ENCODE measurements at regions not wholly inside any gene's neighbourhood (a gene's known extent, or its start where the extent isn't known, plus 50 kb on each side); places are given as distances from the start of the nearest gene placed in this dataset.
"Not testable (repeated sequence)": the region's sequence is repeated elsewhere in the genome, so short reads cannot be mapped to it uniquely, and the experiment has no call there.

DNA sequence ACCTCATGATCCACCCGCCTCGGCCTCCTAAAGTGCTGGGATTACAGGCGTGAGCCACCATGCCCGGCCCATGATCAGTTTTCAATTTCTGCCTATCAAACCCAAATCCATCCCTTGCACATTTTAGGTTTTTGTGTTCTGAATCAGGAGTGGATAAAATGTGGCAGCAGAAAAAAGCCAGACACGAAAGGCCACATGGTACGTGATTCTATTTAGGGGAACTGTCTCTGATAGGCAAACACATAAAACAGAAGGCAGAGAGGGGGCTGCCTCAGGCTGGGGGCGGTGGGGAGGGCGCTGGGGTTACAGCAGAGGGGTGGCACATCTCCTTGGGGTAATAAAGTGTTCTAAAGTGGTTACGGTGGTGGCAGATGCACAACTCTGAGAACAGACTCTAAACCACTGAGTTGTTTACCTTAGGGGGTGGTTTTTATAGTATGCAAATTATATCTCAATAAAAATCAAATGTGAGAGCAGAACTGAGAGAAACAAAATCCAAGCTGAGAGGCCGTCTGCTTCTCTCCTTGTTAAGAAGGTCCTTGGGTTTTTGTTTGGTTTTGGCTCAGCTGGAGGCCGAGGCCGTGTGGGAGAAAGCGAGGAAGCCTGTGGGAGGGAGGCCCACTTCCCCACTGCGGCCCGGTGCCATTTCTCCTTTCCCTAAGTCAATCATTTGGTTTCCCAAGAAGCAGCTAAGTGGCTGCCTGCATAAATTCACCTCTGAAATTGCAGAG is 78.0 kb downstream of the SOWAHC start:
- DNase-seq: no peak

DNA sequence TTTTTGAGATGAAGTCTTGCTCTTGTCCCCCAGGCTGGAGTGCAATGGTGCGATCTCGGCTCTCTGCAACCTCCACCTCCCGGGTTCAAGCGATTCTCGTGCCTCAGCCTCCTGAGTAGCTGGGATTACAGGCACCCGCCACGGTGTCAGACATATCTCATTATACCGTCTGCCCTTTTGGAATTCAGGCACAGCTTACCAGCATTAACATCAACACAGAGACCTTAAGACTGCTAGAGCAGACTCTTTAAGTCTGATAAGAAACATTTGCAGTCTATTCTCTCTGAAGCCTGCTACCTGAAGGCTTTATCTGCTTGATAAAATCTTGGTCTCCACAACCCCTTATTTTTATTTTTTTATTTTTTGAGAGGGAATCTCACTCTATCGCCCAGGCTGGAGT is 78.7 kb downstream of the SOWAHC start:
- not testable (repeated sequence) for DNase-seq

DNA sequence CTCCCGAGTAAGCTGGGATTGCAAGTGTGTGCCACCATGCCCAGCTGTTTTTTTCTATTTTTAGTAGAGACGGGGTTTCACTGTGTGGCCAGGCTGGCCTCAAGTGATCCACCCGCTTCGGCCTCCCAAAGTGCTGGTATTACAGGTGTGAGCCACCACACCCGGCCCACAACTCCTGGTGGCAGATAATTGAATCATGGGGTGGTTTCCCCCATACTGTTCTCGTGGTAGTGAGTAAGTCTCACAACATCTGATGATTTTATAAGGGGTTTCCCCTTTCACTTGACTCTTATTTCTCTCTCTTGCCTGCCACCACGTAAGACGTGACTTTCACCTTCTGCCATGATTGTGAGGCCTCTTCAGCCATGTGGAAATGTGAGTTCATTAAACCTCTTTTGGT is 79.1 kb downstream of the SOWAHC start:
- not testable (repeated sequence) for DNase-seq

DNA sequence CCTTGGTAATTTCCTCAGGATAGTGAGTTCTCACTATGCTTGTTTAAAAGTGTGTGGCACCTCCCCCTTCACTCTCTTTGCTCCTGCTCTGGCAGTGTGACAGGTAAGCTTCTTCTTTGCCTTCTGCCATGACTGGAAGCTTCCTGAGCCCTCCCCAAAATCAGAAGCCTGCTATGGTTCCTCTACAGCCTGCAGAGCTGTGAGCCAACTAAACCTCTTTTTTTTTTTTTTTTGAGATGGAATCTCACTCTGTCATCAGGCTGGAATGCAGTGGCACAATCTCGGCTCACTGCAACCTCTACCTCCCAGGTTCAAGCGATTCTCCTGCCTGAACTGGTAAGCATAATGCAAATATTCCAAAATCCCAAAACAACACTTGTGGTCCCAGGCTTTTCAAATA is 80.0 kb downstream of the SOWAHC start:
- DNase-seq: no peak

DNA sequence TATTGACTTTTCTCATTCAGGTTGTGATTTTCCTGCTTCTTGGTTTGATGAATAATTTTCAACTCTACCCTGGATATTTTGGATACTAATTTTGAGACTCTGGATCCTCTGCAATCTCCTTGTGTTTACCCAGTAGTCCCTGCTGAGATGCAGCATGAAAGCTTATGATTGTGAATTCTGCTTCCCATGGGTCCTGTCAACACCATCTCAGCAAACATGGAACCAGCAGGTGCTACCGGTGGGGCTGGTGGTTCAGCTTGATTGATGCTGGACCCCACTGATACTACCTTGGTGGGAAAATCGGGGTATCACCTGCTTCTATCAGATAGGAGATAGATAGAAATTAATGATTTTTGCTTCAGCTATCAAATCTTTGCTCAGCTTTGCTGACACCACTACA is 81.1 kb downstream of the SOWAHC start:
- no peak for DNase-seq

DNA sequence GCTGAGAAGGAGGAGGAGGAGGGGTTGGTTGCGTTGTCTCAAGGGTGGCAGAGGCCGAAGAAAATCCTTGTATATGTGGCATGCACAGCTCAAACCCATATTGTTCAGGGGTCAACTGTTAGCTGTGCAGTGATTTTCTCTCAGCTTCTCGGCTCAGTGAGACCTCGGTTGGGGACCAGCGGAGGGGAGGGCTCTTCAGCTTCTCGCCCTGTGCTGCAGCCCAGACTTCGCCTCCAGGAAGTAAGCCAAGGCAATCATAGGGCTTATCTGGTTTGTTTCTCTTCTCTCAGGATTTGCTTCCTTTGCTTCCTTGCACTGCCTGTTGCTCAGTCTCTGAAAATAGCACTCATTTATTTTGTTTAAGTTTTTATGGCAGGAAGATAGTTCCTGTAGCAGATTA is 85.5 kb downstream of the SOWAHC start:
- DNase-seq: no peak

DNA sequence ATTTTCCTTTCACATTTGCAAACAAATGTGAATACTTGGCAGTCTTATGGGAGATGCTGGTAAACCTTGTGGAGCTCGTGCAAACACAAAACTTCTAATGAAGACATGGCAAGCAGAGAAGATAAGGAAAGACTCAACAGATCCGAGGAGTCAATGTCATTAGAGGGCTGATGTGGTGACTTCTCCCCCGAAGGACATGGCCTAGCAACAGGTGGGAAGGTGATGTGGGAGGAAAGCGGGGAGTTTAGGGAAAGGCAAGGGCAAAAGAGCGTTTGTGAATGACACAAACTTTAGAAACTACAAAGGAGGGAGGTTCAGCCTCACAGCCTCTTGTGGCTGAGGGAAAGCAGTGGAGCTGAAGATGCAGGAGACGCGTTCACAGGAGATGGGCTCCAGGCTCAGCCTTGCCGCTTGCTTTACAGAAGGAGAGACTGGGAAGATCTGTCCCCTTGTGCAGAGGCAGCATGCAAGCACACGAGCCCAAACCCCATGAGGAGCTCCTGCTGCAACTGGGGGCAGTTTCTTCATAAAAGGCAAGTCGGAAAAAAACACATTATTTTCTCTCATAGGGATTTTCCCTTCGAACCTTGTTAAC is 86.6 kb downstream of the SOWAHC start:
- no peak for DNase-seq

DNA sequence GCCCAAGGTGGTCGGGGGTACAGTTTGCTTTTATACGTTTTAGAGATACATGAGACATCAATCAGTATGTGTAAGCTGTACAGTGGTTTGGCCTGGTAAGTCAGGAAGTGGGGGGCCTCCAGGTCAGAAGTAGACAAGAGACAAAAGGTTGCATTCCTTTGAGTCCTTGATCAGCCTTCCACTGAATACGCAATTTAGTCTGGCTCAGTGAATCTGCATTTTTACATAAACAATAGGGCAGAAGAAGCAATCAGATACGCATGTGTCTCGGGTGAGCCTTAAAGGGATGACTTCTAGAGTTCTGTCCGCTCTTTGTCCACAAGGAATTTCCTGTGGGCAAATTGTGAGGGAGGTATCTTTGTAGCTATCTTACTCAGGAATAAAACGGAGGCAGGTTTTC is 87.2 kb downstream of the SOWAHC start:
- DNase-seq: no peak

DNA sequence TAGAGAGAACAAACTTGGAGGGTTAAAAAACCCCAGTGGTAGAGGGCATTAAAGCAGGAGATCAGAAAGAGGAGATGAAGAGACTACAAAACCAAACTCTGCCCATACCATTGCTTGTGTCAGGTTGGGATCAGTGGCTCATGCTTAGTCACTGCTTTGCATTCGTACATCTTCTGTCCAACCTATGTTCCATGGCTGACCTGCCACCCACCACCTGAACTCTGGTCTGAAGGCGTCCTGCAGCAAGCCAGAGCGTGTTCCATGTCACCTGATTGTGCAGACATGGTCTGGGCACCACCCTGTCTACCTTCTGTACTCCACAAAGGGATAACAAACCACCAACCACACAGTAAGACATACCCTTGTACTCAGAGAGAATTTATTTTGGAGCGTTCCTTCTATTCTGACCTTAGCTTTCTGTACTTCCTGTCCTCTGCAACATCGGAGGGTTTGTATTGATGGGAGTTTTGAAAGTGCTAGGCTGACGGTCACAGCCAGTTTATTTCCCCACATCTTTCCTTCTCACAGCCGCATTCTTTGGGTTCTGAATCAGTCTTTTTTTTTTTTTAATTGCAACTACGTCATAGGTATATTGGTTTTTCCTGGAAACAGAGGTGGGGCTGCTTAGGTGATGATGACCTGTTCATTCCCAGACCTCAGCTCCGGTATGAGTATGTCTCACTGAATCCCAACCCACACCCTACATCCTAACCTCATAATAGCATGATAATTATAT is 88.3 kb downstream of the SOWAHC start:
- DNase-seq: no peak

DNA sequence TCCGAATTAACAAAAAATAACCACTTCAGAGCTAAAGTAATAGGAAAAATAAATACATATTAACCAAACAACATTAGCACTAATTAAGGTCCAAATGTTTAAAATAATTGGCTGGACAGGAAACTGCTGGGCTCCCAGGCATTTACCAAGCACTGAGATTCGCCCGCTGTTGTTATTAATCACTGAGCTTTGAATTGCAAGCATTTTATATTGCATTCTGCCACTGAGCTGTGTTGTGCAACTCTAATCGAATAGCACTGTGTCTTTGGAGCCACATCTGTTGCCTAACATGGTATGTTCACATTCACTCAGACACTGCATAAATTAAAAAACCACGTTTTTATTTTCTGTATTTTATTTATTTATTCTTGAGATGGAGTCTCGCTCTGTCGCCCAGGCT is 88.9 kb downstream of the SOWAHC start:
- no peak for DNase-seq

DNA sequence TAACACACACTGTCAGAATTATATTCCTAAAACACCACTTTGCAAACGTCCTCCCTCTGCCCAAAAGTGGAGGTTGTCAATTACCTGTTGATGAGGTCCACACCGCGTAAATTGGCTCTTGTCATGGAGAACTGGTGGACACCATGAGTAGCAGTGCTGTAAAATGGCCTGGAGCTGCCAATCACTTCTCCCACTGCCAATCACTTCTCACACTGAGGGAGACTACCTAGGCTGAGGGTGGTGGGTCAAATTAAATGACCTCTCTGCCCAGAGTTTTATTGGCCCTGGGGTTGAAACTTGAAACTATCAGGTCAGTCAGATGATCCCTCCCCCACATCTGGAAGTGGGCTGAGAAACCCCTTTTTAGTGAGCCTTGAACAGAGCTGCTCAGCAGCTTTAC is 89.6 kb downstream of the SOWAHC start:
- no peak for DNase-seq

DNA sequence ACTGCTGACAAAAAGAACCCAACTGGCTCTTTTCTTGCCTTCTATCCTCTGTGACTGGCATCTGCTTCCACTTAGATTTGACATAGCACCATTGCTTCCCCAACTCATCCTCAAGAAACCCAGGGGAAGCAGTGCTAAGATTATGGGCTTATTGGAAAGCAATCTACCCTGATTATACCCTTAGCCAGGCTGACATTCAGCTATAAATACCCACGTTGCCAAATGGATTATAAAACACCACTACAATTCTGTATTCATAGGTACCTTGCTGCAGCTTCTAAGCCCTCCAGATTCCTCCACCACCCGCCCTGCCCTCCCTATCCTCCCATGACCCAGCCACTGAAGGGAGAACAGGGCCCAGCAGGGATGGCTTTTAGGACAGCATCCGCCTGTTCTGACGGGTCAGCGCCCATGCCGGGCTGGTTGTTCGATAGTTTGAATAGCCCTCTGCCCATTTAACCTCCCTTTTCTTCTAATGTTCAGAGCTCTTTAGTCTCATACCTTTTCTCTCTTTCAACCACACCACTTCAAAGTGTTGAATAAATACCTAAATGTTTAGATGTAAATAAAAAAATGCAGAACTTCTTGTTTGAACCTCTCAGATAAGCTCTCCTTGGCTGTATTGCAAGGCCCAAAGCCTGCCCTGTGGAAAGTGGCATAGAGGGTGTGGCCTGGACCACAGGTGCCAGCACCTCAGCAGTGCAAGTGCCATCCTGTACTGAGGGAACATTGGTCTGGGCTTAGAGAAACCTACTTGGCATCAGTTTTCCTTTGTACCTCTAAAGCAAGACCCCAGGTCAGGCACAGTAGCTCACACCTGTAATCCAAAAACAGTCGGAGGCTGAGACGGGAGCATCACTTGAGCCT is 86.6 kb upstream of the RGPD5 start:
- no peak for DNase-seq

DNA sequence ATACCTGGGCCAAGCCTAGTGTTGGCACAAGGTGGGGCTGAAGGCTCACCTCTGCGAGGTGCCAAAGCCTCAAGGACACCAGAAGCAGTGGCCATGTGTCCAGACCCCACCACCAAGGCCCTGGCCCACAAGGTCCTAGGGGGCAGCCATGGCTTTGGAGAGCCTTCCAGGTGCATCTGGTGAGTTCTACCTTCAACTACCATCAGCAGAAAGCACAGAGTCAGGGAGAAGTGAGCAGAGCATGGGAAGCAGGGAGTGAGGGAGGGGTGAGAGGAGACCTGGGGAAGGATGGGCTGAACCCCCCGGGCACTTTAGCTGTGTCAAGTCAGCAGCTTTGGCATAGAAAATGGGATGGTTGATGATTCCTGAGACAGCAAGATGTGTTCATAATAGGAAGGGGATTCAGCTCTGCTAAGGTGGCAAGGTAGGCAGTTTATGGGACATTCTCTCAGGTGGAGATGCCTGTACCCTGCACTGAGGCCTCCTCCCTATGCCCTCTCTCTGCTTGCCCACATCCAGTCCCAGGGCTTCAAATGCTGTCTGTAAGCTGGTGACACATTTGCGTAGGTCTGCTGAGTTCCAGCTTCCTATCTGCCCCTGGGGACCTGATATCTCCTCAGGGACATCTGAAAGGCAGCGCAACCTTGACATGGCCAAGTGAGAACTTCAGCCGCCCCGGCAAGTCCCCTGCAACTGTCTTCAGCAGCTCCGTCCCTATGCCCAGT is 83.4 kb upstream of the RGPD5 start:
- no peak for DNase-seq

DNA sequence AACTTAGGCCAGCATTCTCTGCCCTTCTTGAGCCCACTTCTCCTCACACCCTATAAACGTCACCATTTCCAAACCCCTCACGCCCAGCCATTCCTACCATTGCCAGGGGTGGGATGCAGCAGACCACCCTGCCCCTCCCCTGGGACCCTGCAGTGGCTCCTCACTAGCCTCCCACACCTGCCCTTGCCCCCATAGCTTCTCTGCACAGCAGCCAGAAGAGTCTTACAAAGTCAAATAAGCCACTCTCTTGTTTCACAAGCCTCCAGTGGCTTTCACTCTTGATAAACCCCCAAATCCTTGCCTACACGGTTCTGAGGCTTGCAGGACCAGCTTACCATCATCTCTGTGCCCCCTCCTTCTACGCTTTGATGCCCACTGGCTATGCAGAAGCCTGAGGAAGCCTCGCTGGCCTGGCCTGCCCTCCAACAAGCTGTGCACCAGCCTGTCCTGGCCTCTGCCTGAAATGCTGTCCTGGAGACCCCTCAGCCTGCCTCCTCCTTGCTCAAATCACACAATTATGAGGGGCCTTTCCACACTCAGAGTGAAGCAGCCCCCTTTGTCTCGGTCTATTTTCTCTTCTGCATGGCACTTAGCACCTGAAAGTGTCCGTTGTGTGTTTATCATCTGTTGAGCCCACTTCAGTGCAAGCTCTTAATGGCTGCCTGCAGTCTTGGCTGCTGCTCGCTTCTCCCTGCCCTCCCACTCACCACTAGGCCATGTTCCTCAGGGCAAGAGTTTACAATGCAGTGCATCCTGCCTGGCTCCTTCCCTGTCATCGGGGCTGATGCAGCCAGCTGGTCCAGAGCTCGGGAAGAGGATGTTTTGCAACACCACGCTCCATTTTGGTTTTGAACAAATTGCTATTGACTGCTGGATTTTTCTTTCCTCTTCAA is 82.6 kb upstream of the RGPD5 start:
- no peak for DNase-seq

DNA sequence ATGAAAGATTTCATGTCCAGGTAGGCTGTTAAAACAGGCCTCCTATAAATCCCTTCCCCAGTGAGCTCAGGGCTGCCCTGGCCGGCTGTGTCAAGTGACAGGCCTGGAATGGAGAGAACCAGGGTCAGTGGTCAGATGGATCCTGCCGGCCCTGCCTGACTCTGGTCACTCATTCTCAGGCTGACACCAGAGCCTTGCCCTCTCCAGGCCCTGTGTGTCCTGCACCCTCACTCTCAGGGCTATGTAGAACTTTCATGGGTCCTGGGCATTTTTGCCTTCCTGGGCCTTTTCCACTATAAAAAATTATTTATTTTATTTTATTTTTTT is 82.0 kb upstream of the RGPD5 start:
- DNase-seq: no peak

DNA sequence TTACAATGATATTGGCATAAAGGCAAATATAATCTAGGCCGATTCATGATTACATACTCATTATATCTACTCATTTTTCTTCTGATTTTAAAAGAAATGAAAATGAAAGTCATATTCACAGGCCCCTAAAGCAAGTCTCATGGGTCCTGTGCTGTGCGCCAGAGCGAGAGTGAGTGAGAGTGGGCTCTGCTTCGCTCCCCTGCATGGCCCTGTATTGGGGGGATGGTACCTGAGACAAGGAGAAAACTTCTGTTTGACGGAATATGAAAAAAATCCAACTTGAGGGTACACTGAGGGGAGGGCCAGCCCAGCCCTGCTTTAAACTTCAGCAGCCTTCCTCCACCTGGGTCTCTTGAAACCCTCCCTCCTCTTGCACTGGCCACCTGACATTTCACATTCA is 81.4 kb upstream of the RGPD5 start:
- no peak for DNase-seq

DNA sequence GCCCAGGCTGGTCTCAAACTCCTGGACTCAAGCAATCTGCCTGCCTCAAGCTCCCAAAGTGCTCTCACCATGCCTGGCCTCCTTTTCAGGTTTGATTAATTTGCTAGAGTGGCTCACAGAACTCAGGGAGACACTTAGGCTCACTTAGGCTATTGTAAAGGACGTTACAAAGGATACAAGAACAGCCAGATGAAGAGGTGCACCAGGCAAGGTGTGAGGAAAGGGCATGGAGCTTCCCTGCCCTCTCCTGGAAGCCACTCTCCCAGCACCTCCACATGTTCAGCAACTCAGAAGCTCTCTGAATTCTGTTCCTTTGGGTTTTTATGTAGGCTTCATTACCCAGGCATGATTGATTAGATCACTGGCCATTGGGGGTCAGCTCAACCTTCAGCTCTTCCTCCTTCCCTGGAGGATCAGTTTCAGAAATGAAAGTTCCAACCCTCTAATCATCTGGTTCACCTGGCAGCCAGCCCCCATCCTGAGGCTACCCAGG is 78.7 kb upstream of the RGPD5 start:
- peak; percentile 63 for DNase-seq

DNA sequence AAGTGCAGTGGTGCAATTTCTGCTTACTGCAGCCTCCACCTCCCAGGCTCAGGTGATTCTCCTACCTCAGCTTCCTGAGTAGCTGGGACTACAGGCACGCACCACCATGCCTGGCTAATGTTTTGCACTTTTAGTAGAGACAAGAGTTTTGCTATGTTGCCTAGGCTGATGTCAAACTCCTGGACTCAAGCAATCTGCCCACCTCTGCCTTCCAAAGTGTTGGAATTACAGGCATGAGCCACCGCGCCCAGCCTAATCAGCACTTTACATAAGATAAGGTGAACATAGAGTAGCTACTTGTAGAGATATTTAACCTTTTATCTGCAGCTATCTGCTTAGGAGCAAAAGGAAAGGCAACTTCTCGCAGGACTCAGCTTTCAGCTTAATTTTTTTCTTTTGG is 77.5 kb upstream of the RGPD5 start:
- DNase-seq: not testable (repeated sequence)

DNA sequence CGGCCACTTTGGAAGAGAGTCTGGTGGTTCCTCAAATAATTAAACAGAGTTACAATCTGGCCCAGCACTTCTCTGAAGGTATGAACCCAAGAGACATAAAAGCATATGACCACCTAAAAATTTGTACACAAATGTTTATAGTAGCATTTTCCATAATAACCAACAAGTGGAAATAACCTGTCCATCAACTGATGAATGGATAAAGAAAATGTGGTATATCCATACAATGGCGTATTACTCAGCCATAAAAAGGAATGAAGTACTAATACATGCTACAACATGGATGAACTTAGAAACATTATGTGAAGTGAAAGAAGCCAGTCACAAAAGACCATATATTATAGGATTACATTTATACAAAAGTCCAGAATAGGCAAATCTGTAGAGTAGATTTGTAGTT is 76.0 kb upstream of the RGPD5 start:
- DNase-seq: no peak

DNA sequence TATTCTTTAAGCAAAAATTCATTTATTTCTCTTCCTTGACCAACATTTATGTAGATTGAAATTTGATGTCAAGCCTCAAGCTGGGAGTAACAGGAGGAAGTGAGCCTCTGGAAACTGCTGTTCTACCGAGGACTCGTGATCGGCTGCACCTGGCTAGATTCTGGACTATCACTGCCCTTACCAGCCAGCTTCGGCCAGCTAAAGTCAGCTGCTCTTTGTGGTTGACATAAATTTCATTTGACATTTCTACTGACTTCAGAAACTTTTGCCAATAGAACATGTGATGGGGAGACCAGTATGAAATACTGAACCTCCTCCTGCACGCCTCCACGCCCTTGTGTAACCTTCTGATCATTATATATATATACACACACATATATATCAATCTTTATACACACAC is 74.2 kb upstream of the RGPD5 start:
- DNase-seq: no peak

DNA sequence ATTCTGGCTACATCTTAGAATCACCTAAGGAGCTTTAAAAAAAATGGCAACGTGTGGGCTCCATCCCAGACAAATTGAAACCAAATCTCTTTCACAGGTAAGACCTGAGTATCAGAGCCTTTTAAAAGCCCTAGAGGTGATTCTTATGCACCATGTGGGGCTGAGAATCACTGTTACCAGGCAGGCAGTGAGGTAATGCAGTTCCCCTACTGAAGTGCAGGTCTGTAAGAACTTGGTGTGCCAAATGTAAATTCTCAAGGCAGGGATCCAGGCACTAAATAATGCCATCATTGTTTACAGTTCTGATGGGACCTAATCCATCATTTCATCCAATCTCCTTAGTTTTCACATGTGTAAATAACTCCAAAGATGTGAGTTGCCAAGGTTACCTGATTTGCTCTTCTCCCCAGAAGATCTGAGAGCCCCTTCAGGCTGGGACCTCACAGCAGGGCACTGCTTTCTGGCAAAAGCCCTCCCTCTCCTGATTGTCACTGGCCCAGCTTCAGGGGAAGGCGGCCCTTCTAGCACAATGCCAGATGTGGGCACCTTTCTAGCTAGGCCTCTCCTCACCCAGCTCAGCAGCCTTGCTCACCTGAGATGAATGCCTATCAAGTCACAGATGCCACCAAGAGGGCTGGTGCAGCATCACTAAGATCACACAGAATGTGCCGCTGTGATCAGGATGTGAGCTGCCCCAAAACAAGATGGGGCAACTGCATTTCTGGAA is 73.6 kb upstream of the RGPD5 start:
- no peak for DNase-seq
